NCI-H510A (cell line): ENCODE measurements at regions not wholly inside any gene's neighbourhood (a gene's known extent, or its start where the extent isn't known, plus 50 kb on each side); places are given as distances from the start of the nearest gene placed in this dataset.

ENCODE experiments used
- DNase-seq: peaks from one replicate; lab custom pipeline; 2025; lab: John Stamatoyannopoulos, UW

DNA sequence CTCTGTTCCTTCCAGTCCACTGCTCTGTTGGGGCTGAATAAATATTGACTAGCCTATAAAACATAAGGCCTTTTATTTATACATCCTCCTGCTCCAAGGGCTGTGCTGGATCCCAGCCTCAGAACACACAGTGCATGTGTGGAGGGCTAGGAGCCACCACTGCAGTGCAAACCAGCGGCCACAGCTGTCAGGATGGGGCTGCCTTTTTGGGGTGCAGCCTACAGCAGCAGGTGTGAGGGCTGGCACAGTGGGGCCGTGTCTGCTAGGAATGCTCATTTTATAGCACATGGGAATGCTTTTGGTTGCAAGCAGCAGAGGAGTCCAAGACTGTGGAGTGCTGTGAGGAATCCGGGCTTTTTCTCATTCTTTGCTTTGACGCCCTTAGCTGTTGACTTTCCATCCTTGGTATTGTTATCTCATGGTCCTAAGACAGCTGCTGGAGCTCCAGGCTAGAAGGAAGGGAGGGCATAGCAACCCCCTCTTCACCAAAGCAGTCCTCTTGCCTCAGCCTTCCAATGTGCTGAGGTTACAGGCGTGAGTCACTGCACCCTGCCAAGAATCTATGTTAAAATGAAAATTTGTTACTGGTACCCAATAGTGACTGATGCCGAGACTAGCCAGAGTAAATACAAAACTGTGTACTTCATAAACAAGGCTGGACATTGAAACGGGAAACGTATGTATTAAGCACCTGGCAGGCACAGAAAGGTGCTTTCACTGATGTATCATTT lies 334.3 kb upstream of the GATB start:
- no peak for DNase-seq

DNA sequence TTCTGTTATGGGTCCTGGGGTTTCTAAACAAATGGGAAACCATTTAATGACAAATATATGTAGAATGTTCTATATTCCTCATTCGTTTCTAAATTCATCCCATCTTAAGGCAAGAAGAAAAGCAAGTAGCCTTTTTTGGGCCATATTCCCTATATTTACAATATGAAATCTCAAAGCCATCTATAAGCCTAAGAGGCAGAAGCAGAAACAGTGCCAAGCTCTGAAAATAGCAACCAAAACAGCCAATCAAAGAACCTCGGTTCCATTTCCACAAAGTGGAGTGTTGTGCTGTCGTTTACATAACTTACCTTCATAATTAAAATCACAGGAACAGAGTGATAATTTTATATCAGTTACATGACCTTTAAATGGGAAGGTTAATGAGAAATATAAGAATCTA lies 330.6 kb upstream of the GATB start:
- no peak for DNase-seq

DNA sequence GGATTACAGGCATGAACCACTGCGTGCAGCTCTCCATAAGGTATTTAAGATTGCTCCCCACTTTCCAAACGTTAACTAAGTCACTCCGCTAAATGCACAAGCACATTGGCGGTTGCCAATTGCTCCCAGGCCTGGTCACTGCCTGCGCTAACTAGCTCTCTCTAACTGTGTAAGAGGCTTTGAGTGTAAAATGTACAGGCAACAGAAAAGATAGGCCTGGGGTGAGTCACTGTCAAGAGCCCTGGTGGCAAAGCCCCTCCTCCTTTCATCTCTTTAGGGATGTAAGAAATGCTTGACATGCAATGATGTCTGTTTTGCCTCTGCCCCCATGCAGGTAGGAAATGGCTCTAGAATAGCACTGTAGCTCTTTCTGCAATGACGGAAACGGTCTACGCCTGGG lies 329.7 kb upstream of the GATB start:
- DNase-seq: no peak

DNA sequence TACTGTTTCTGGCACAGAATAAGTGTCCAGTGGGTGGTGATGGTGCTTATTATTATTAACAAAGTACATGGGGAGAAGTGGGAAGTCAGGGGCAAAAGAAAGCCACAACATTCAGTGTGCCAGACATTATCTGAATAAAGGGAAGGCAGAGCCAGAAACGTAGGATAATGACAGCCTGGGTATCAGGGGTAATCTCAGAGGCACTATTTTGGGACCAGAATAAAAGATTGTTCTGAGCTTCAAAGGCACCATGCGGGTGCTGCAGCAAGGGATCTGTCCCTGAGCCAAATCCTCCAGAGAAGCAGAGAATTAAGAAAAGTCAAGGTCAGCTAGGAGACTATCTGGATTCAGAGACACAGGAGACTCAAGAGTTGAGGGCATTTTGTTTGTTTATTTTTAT lies 328.8 kb upstream of the GATB start:
- DNase-seq: no peak

DNA sequence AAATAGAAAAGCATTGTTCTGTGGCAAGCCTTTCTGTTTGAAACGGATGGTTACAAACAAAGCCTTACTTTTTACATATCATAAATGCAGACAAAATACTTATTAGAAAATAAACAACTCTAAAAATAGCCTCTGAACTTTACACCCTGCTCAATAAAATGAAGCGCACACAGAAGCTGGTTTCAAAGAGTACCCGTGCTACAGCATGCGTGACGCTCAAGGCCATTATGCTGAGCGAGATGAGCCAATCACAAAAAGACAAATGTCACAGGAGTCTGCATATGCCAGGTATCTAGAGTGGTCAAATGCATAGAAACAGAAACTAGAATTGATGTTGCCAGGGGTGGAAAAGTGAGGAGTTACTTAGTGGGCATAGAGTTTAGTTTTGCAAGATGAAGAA lies 326.5 kb upstream of the GATB start:
- no peak for DNase-seq

DNA sequence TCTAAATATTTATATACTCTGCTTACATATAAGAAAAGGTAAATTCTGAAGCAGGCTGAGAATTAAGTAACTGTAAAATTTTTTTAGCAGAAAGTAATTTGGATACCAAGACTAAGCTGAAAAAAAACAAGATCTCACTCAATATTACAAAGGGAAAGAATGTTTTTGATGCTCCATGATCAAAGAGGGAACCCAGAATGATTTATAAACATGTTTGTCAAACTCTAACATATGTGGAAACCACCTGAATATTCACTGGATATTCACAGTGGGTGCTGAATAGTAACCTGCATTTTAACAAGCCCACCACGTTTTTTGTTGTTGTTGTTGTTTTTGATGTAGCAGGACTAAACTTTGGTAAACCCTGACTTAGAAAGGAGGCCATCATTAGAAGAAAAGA lies 324.9 kb upstream of the GATB start:
- DNase-seq: no peak

DNA sequence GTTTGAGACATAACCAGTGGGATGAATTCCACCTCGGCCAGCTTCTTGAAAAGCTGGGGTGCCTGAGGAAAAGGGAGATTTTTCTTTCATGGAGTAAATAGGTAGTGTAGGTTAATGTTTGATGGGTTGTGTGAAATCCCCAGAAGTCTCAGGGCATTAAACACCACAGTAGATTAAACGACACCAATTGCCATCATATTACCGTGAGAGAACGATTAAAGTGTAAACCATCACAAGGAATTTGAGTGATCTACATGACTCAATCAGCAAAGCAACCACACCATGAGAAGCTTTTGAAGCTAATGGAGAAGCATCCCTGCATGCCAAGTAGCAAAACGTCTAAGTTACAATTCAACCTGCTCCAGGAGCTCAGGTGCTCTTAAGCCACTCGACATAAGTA lies 322.5 kb upstream of the GATB start:
- DNase-seq: no peak

DNA sequence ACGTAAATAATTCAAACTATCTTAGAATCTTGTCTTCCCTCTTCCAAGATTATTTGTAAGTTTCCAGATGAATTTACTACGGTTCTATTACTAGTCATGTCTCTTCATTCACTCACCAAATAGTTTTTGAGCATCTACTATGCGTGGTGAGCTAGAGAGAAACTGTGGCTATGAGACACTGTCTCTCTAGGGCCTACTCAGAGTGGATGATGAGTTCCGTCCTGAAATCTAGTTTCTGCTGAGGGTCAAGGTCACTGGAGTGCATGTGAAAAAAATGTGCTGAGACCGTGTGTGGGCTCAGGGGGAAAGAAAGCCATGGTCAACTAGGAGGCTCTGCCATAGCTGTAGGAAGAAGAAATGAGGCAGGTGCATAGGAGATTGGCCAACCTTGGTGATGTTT lies 320.2 kb upstream of the GATB start:
- no peak for DNase-seq

DNA sequence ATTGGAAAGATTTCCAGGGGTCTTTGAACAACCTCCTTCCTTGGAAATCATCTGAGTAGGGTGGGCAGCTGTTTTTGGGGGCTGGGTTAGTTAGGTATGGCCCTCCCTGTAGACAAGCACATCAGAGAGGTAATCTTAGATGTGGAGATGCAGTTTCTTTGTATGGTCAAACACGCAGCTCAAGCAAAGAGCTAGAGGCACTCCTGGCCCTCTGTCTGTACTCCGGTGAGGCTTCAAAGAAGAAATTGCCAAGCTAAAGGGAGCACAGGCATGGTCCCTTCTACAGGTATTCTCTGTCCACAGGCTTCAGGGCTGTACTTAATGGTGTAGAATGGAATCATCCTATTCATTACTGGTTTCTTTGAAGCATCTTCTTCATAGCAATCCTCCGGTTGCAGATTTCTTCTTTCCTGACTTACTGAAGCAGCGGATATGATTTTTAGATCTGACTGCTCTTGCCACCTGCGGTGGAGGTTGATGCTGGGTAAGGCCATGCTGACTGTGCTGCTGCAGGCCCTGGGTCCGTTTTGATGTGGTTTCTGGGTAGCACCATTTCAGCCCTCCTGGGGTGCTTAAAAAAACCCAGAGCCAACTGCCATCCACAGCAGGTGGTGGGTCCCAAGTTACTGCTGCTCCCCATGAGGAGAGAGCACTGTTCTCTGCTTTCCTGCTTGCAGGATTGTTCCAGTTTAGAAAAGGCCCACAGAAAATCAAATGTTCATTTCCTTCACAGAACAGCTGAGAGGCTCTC lies 318.9 kb upstream of the GATB start:
- DNase-seq: no peak

DNA sequence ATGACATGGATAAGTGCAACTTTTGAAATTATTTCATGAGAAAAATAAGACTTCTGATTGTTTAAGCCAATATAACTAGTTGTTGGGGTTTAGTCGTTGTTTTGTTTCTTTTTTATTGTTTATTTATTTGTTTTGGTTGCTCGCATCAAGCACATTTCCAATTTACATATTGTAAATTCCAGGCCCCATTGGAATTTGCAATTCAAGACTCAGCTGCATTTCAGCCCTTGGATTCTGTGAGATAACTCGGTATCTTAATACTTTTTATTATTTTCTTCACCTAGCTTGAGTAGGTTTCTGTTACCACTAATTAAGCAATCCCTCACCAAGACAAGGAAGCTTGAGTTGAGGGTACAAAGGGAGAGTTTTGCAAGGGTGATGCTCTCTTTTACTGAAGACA lies 318.3 kb upstream of the GATB start:
- no peak for DNase-seq

DNA sequence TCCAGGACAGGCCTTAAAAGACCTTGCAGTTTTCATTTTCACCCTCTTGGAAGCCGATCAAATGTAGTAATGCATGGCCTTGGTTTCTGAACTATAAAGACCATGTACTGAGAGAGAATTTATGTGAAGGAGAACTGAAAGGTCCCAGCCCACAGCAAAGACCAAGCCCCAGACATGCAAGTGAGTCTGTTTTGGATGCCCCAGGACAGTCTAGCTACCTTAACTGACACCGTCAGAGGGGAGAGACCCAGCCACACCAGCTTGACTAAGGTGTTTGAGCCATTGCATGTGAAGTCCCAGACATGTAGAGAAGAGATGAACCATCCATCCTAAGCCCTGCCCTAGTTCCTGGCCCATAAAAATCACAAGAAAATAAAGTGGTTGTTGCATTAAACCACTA lies 316.8 kb upstream of the GATB start:
- DNase-seq: no peak

DNA sequence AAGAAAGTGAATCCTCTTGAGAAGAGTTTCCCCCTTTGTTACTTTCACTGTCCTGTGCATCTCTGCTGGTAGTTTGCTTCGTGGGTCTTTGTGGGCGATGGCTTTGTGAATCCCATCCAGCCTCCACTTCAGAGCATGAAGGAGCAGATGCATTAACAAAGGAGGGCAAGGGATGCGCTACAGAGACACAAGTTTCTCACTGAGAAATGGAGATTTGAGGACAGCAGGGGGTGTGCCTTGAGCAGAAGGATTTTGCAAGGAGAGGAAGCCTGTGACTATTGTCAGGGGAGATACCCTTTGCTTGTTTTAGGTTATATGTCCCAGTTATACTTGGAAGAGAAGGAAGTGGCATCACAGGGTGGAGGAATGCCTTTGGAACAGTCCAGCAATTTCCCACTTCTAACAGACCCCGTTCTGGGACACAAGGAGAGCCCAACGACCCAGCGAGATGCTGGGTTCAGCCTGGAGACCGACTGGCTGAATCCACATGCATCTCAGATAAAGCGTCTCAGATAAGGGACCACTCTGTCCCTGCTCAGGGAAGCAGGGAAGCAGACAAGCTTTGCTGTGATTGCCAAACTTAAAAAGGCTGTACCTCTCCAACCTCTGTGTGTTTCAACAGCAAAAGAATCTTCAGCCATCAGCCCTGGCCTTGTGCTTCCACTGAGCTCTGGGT lies 314.6 kb upstream of the GATB start:
- no peak for DNase-seq

DNA sequence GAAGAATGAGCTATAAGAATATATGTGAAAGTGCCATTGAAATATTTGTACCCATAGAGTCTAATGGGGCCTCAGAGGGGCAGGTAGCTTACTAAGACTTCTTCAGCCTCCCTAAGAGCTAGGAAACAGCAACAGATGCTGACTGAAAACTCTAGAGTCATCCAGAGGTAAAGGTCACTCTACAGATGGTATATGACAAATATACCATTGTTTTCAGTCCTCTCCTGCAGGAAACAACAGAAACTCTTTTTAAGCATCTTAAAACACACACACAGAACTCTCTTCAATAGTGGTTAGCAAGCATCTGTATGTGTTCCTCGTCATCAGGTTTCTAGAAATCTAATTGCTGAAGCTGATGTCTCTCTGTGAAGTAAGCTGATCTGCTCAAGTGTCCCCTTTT lies 313.8 kb upstream of the GATB start:
- DNase-seq: no peak

DNA sequence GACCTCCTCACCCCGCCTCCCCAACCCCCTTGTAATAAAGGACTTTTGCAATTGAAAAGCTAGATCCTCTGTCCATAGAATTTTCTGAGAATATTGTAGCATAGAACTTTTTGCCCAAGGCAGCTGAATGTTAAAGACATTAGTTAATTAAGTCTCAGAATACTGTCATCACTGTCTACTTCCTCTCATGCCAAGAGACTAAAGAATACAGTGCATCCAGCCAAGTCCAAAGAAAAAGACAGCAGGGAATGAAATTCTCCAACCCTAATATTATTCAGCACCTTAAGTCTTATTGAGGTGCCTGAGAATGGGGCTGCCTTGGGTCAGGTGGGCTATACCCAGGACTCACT lies 313.3 kb upstream of the GATB start:
- DNase-seq: no peak

DNA sequence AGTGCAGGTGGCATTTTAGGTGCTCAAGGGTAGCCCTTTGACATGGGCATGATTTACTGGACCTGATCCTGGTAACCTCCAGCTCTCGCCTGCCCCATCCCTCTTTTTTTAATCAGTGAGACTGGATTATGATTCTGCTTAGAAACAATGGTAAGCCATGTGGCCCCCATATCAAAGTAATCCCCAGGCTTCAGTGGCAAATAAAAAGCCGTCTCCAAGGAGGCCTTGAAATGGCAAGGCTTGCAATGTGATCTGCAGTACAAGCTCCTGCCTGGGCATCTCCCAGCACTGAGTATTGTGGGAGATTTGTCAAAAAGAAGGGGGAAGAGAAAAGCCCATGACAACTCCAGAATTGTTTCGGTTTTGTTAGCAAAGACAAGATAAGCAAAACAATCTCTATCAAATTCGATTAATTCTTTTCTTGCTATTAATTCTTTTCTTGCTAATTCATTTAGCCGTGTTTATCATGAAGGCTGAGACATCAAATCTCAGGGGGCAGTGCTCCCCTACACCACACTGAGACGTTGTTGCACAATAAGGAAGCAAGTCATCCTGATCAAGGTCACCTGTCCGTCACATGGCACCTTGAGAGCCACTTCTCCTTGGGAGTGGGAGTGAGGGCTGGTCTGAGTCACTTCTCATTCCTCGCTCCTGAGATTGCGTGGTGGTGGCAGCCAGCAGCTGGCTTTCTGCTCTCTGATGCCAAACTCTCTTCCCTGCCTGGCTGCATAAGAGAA lies 312.7 kb upstream of the GATB start:
- no peak for DNase-seq

DNA sequence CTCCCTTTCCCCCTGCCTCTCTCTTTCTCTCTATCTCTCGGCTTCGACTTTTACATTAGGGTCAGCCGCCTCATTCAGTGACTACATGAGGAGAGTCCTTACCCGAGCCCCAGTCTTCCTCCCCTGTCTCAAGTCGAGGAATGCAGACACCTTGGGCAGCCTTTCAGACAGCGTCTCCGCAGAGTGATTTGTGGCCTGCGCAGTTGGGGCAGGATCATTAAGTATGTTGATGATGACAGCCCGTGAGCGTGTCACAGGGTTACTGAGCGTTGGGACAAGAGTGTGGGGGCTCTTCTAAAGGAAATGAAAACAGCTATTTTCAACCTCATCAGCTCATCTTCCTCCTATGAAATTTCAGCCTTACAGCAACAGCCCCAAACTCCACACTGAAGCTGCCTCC lies 312.1 kb upstream of the GATB start:
- no peak for DNase-seq

DNA sequence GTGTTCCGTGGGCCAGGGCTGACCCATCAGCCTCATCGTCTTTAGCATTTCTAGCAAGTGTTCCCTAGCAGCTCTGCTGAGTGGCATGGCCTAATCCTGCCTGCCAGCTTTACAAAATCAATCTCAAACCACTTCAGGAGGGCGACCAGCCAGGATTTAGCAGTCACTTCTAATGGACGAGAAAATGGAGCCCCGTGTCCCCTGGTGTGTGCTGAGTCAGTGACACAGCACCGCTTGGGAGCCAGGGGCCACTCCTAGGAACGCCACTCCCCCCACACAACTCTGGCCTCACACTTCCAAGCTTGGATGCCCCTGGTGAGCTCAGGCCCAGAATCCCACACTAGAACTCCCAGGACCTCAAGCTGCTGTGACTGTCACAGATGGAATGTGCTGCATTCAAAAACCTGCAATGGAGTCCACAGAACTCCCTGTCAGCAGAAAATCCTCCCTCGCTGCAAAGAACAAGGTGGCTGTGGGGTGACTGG lies 311.2 kb upstream of the GATB start:
- DNase-seq: no peak

DNA sequence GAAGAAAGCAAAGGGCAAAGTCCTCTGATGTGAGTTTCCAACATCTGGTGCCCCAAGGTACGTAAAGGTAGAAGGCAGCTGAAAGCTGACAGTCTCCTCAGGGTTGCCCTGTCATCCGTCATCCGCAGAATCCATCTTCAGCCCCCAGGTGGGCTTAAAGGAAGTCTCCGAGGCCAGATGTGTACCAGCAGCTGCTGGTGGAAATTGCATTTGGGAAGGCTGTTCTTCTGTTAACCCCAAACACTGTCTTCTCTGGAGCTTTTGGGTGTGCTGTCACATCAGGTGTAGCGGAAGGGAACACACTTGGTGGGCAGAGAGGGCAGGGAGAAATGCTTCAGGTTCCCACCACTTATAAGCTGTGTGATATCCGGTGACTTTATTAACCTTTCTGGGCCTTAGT lies 310.0 kb upstream of the GATB start:
- no peak for DNase-seq

DNA sequence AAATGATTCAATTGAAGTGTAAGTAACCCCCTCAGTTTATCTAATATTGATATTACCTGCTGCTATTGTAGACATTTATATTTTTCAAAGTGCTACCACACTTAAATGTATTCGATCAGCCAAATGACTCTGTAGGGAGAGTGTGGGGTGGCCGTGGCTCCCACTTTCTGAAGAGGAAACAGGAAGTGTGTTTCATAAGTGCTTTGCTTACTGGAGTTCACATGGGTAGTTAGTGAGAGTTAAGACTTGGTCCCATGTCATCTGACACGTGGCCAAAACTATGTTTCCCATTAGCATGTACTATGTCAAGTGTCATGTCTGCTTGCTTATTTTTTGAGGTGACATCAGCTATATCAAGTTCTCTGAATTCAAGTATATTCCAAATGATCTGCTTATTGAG lies 308.1 kb upstream of the GATB start:
- DNase-seq: no peak

DNA sequence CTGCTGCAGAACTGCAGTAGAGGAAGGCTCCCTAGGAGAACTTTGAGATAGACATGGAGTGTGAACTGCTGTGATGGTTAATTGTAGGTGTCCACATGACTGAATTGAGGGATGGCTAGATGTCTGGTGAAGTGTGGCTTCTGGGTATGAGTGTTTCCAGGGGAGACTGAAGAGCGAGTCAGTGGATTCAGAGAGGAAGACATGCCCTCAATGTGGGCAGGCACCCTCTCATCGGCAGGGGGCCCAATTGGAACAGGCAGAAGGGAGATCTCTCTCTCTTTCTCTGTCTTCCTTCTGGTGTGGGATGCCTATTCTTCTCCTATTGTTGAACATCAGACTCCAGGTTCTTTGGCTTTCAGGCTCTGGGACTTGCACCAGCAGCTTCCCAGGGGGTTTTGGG lies 304.7 kb upstream of the GATB start:
- no peak for DNase-seq

DNA sequence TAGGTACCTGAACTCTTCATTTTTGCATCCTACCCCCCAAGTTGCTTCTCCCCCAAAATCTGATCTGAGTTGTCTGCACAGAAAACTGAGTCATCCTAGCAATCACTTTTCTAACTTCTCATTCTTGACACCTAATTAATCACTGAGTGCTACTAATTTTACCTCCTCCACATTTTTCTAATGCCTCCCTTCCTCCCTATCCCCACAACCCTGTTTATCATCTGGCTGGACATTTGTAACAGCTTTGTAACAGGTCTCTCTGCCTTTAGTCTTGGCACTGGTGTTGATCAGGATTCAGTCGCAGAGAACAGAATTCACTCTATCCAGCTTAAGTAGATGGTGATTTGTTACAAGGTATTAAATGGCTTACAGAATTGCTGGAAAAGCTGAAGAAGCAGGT lies 303.9 kb upstream of the GATB start:
- no peak for DNase-seq

DNA sequence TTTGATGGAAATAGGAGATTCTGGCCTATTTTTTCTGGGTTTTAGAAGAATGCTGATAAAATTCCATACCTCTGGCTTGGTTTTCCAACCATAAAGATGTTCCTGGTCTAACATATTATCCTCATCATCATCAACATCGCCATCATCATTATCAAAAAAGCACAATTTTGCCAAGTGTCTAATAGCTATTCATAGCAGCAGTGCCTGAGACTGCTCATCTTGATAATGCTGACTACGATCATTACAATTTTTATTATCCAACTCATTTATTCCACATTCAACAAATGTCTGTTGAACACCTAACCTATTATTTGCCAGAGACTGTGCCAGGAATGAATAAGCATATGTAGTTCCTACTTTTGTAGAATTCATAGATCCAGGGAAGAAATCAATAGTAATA lies 303.5 kb upstream of the GATB start:
- DNase-seq: no peak
